SJSA1 (cell line): ENCODE measurements at regions not wholly inside any gene's neighbourhood (a gene's known extent, or its start where the extent isn't known, plus 50 kb on each side); places are given as distances from the start of the nearest gene placed in this dataset.
A peak's percentile ranks its signal among the peaks of the same experiment; 100 is the strongest.

ENCODE experiments used
- DNase-seq, 2 experiments: peaks; one replicate each; pipeline ENCODE4 v3.0.0-alpha.2; 2015 to 2020; ENCODE audit warnings: low spot score in 2 of 2, low read depth in 1 of 2
- H3K27ac ChIP-seq: fragments of 250-450 bp; sonication (Bioruptor Pico); 2 replicates; pipeline ENCODE4 v1.5.1; 2020; ENCODE audit warnings: mild to moderate bottlenecking, moderate library complexity
- H3K27me3 ChIP-seq: fragments of 250-450 bp; sonication (Bioruptor Pico); replicated peaks from 2 replicates; pipeline ENCODE4 v1.5.1; 2020; ENCODE audit warnings: mild to moderate bottlenecking, moderate library complexity
- H3K36me3 ChIP-seq: fragments of 250-450 bp; sonication (Bioruptor Pico); 2 replicates; pipeline ENCODE4 v1.5.1; 2020; ENCODE audit warnings: mild to moderate bottlenecking
- H3K4me1 ChIP-seq: fragments of 250-450 bp; sonication (Bioruptor Pico); replicated peaks from 2 replicates; pipeline ENCODE4 v1.6.1; 2021; ENCODE audit warnings: mild to moderate bottlenecking
- H3K4me3 ChIP-seq: fragments of 250-450 bp; sonication (Bioruptor Pico); 2 replicates; pipeline ENCODE4 v1.5.1; 2020; ENCODE audit warnings: mild to moderate bottlenecking
- H3K9me3 ChIP-seq: fragments of 250-450 bp; sonication (Bioruptor Pico); replicated peaks from 2 replicates; pipeline ENCODE4 v1.5.1; 2020; ENCODE audit warnings: mild to moderate bottlenecking

DNA sequence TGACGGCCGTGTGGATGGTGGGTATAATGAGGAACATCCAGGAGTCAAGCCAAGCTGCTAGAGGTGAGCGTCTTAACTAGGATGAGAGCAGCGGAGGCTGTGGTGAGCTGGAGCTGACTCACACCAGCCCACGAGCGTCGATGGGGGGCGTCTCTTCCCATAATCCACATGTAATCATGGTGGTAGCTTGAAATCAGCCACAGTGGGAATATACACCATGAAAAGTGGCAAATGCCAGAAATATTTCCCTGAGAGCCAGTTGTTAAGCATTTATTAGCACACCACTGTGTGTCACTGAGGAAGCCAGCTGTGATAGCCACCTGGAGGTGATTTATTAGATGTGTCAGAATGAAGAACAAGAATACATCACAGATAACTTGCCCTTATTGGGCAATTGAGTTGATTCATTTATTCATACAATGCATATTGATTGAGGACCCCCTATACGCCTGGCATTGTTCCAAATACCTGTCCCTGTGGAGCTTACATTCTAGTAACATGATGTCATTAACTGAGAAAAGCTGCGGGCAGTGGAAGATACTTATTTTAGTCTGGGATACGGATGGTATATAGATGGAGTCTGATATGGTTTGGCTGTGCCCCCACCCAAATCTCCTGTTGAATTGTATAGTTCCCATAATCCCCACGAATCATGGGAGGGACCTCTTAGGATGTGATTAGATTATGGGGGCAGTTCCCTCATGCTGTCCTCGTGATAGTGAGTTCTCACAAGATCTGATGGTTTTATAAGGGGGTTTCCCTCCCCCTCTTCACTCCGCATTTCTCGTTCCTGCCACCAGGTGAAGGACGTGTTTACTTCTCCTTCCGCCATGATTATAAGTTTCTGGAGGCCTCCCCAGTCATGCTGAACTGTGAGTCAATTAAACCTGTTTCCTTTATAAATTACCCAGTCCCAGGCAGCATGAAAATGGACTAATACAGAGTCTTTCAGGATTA lies 473.4 kb downstream of the METTL15 start:
- Histone ChIP-seq H3K4me3 (no peak overlapping the region), H3K36me3 (no peaks in the 10 kb centered on the region), H3K9me3 (no peaks in the 10 kb centered on the region), H3K4me1 (0 out of 2 replicates have a peak, but pooled peaks cover 3% of the 10 kb centered on the region), H3K27ac (no peak overlapping the region), H3K27me3 (no peaks in the 10 kb centered on the region)
- no peak for DNase-seq

DNA sequence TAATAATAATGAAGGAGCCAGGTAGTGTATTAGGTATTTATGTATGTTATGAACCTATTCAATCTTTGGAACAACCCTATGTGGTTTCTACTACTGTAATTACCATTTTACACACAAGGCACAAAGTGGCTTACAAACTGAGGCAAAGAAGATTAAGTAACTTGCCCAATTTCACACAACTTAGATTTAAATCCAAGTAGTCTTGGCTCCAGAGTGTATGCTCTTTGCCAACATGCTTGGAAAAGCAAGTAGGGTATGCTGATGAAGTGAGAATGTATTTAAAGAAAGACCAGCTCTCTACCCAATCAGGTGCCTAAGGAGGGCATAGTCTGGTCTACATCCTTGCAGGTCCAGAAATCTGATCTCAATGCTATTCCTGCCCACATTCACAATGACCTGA lies 463.2 kb downstream of the METTL15 start:
- Histone ChIP-seq H3K9me3 (no peaks in the 10 kb centered on the region), H3K27me3 (no peaks in the 10 kb centered on the region)
- DNase-seq: no peak

DNA sequence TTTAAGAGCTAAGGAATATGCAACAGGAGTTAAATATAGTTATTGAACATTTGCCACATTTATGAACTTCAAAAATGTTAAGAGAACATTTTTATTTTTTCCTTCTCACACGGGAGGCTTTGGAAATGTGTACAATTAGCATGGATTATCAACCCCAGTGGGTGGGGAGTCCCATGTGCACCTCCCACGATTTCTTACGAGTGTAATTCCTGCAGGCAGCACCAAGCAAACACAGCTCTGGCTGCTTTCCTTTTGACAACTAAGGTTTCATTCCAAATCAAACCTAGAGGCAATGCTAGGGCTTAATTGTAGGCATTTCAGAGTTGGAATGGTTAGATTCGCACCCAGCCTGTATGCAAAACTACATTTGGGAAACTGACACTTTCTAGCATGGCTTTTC lies 460.9 kb downstream of the METTL15 start:
- Histone ChIP-seq H3K4me3 (no peak overlapping the region), H3K9me3 (no peaks in the 10 kb centered on the region), H3K27ac (no peak overlapping the region), H3K4me1 (peaks cover 13% of the 10 kb centered on the region), H3K27me3 (no peaks in the 10 kb centered on the region), H3K36me3 (no peaks in the 10 kb centered on the region)
- DNase-seq: no peak

More for the DNA sequence above, 463.2 kb downstream of the METTL15 start:
- Histone ChIP-seq H3K36me3 (no peaks in the 10 kb centered on the region), H3K4me3 (no peak overlapping the region), H3K27ac (no peak overlapping the region), H3K4me1 (peaks cover 6% of the 10 kb centered on the region)

DNA sequence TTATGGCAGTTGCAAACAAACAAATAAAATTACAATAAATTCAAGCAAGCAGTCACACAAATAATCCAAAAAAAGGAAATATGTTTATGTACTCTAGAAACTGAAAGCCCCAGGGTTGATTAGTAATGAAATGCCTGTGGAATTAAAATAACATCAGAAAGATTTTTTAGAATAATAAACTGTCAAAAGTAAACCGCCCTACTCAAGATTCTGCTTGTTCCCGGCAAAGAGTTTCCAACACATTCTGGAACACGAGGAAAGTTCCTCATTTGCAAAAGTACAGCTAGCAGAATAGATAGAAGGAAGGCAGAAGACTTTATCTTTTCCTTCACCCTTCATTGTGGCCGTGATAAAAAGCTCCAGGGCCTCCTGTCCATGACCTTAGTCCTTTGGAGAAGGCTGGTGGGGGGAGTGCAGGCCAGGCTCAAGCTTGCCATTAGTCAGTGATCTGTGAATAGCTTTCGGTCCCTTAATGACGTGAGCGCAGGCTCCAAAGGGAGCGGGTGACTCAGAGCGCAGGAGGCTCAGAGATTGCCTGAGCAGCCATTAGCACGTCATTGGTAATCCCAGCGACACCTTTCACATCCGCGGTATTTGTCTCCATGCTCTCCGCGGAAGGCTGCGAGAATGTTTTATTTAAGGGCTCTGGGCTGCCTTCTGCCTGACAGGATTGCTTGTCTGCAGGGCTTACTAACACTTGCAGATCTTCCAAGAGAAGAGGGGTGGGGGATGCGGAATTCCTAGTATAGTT lies 458.3 kb downstream of the METTL15 start:
- no peaks in the 10 kb centered on the region for H3K36me3 ChIP-seq
- no peak overlapping the region for H3K4me3 ChIP-seq
- peak overlapping the region; percentile 64 for H3K27ac ChIP-seq
- DNase-seq: peak; percentile 53 to 54
- no peaks in the 10 kb centered on the region for H3K27me3 ChIP-seq
- no peaks in the 10 kb centered on the region for H3K9me3 ChIP-seq
- H3K4me1 ChIP-seq: peaks cover 13% of the 10 kb centered on the region

DNA sequence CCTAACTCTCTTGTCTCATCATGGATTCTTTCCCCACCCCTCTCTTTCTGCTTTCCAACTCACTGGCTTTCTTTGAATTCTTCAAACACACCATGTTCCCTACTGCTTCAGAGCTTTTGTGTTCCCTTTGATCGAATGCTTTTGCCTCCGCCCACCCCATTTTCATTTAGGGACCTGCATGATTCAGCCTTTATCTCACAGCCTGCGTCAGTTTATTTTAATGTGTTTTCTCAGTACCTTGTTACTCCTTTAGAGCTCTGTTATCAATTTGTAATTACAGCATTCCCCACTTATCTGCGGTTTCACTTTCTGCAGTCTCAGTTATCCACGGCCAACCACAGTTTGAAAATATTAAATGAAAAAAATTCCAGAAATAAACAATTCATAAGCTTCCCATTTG lies 451.3 kb downstream of the METTL15 start:
- H3K27ac ChIP-seq: no peak overlapping the region
- H3K9me3 ChIP-seq: no peaks in the 10 kb centered on the region
- H3K36me3 ChIP-seq: no peaks in the 10 kb centered on the region
- DNase-seq: no peak
- H3K27me3 ChIP-seq: no peaks in the 10 kb centered on the region
- no peak overlapping the region for H3K4me3 ChIP-seq
- H3K4me1 ChIP-seq: no peaks in the 10 kb centered on the region

DNA sequence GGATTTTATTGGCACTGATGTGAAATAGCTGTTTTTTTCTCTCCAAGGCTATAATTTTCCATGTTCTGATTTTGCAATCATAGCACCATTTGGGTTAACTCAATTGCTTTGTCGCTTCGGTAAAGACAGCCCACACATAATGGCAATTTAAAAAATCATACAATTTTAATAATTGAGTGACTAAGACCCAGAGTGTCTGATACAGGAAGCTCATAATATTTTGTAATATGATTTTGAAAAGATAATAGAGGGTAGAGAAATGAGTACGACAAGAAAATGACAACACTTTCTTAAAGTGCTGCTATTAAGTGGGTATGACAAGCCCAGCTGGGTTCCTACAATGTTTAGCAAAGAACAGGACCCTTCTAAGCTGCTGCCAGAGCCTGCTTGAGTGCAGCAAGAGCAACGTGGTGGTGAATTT lies 439.1 kb downstream of the METTL15 start:
- Histone ChIP-seq H3K27me3 (no peaks in the 10 kb centered on the region), H3K4me1 (no peaks in the 10 kb centered on the region), H3K9me3 (no peaks in the 10 kb centered on the region), H3K4me3 (no peak overlapping the region), H3K27ac (no peak overlapping the region), H3K36me3 (no peaks in the 10 kb centered on the region)
- DNase-seq: no peak

DNA sequence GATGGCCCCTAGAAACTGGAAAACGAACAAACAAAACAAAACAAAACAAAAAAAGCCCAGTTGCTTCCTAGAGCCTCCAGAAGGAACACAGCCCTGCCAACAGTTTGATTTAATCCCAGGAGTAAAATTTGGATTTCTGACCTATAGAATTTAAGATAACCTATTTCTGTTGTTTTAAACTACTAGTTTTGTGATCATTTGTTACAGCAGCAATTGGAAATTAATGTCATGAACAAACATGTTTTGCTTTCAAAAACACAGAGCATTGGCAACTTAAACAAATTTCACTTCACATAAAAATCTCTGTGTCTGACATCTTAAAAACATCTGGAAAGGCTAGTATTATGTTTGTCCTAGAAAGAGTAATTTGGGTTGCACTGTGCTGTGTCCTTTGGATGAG lies 437.3 kb downstream of the METTL15 start:
- Histone ChIP-seq H3K27ac (no peak overlapping the region), H3K4me3 (no peak overlapping the region), H3K27me3 (no peaks in the 10 kb centered on the region), H3K9me3 (no peaks in the 10 kb centered on the region), H3K36me3 (no peaks in the 10 kb centered on the region), H3K4me1 (no peaks in the 10 kb centered on the region)
- no peak for DNase-seq

DNA sequence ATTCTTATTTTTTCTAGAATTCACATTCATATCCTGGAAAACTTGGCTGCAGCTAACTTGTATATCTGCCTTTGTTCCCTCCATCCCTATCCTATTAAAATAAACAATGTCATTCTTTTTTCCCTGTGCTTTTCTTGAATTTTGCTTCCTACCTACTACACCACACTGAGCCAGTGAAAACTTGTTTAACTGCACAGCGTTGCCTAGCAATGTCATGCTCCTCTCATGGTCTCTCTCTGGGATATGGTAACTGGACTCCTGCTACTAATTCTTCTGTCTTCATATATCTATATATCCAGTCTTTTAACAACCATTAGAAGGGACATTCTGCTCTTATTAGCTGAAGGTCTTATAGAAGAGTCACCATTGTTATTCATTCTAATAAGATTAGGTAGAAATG lies 434.4 kb downstream of the METTL15 start:
- H3K36me3 ChIP-seq: no peaks in the 10 kb centered on the region
- H3K4me3 ChIP-seq: no peak overlapping the region
- peaks cover 4% of the 10 kb centered on the region for H3K4me1 ChIP-seq
- DNase-seq: no peak
- no peak overlapping the region for H3K27ac ChIP-seq
- no peaks in the 10 kb centered on the region for H3K27me3 ChIP-seq
- H3K9me3 ChIP-seq: no peaks in the 10 kb centered on the region

DNA sequence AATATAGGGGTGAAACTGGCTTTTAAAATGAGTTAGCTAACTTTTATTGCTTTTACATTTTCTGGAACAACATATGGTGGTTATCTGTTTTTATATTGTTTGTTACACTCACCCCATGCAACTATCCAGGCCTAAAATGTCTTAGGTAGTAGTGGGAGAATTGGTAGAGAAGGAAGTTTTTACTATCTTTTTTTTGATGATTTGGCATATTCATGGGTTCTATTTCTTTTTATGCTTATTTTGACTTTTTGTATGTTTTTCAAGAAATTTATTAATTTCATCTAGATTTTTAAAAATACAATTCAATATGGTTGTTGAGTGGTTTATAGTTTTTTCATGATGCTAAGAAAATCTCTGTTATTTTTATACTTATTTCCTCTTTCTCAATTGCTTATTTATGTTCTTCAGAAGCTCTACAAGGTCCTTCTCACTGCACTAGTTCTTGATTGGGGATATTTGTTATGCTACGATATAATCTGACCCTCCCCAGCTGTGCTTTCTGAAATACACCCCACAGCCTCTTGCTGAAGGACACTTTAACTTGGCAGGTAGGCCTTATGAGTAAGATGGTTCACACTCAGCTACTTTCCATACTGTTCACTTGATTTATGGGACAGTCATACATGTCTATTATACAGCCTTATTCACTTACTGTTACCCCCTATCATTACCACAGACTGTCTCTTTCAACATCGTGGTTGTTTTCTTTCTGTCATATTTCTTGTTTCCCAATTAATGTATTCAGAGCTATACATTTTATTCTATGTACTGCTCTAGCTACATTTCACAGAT lies 431.2 kb downstream of the METTL15 start:
- Histone ChIP-seq H3K27me3 (no peaks in the 10 kb centered on the region), H3K4me3 (no peak overlapping the region), H3K36me3 (no peaks in the 10 kb centered on the region), H3K4me1 (peaks cover 4% of the 10 kb centered on the region), H3K27ac (no peak overlapping the region), H3K9me3 (no peaks in the 10 kb centered on the region)
- DNase-seq: no peak

DNA sequence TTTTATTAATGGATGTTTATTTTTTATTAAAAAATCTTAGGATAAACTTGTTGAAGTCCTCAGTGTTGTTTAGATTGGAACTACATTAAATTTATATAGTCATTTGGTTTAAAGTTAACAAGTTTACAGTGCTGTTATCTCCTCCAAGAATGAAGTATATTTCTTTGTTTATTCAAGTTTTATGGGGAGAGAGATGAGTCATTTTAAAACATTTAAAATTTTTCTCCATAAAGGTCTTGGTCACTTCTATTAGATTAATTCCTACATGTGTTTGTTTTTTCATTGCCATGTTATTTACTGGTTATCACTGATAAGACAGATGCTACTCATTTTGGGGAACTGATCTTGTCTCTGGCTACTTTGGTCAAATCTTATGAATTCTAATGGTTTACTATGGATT lies 429.6 kb downstream of the METTL15 start:
- DNase-seq: peak in 1 of 2 experiments; percentile 12
- Histone ChIP-seq H3K4me1 (peaks cover 4% of the 10 kb centered on the region), H3K27me3 (no peaks in the 10 kb centered on the region), H3K36me3 (no peaks in the 10 kb centered on the region), H3K4me3 (no peak overlapping the region), H3K9me3 (no peaks in the 10 kb centered on the region), H3K27ac (no peak overlapping the region)

DNA sequence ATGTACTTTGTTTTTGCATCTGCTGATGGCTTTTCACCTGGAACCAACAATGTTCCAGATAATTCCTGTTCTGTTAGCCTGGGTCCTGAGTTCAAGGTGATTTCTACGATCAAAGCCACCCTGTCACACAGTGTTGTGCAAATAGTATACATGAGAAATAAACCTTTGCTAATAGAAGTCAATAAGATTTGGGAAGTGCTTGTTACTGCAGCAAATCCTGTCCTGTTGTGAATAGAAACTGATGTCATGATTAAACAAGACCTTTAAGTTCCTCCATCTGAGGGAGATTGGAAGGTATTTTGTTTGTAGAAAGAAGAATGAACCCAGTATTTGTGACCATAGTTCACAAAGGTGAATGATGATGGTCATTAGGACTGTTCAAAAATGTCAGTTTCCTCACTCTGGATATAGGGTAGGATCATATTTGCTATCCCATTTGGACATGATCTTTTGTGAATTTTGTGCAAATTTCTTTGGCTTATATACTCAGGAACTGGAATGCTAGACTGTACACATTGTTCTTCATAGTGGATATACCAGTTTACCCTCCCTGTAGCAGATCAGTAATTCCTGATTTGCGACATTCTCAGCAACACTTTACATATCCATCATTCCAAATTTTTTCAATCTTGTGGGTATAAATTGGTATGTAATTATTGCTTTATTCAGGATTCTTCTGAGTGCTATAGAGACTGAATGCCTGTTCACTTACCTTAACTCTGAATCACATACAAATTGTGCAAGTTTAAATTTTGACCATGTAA lies 428.5 kb downstream of the METTL15 start:
- Histone ChIP-seq H3K9me3 (no peaks in the 10 kb centered on the region), H3K36me3 (no peaks in the 10 kb centered on the region), H3K4me1 (peaks cover 4% of the 10 kb centered on the region), H3K27ac (no peak overlapping the region), H3K27me3 (no peaks in the 10 kb centered on the region), H3K4me3 (no peak overlapping the region)
- no peak for DNase-seq

DNA sequence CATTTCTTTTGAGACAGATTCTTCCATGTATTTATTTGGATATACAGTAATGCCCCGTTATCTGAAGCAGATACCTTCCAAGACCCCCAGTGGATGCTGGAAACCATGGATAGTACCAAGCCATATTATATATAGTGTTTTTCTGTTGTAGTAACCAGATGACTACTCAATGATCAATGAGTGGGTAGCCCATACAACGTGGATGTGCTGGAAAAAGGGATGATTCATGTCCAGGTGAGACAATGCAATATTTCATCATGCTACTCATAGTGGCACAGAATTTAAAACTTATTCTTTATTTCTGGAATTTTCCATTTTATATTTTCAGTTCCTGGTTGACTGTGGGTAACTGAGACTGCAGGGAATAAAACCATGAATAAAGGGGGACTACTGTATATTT lies 427.5 kb downstream of the METTL15 start:
- DNase-seq: no peak
- Histone ChIP-seq H3K27me3 (no peaks in the 10 kb centered on the region), H3K4me3 (no peak overlapping the region), H3K4me1 (peaks cover 4% of the 10 kb centered on the region), H3K9me3 (no peaks in the 10 kb centered on the region), H3K27ac (no peak overlapping the region), H3K36me3 (no peaks in the 10 kb centered on the region)
